Inferior parietal cortex (tissue), 1 donor: ENCODE measurements at regions not wholly inside any gene's neighbourhood (a gene's known extent, or its start where the extent isn't known, plus 50 kb on each side); places are given as distances from the start of the nearest gene placed in this dataset.

ENCODE experiments used
- DNase-seq: peaks from one replicate; pipeline ENCODE4 v3.0.0-alpha.2; 2016; ENCODE audit errors: extremely low spot score

DNA sequence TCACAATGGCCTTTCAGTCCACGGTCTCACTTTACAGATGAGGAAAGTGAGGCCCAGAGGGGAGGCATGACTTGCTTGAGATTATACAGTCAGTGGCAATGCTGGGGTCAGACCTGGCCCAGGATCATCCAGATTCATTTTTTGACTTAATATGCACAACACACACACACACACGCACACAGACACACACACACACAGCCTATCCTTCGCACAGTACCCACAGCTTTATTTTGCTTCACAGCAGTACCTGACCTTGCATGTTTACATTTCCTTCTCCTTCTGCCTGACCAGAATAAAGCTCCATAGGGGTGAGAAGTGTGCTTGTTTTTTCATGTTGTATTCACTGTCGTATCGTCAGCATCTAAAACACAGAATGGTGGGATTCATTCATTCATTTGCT is 79.8 kb downstream of the VEGFA start:
- no peak for DNase-seq

- DNase-seq: no peak
Observed at GRCh38 chr6:43848671-43849391, 78.8 kb downstream of the VEGFA start.

GRCh38 chr6:43847741-43848630 is 78.0 kb downstream of the VEGFA start:
- no peak for DNase-seq

DNA sequence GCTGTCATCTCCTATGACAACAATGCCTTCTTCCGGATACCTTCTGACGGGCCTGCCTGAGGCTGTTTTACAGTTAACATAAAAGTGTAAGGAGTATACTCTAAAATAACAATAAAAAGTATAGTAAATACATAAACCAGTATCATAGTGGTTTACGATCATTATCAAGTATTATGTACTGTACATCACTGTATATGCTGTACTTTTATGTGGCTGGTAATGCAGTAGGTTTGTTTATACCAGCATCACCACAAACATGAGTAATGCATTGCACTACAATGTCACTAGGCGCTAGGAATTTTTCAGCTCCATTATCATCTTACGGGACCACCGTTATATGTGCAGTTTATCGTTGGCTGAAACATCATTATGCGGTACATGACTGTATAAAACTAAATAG is 76.5 kb downstream of the VEGFA start:
- DNase-seq: no peak

DNA sequence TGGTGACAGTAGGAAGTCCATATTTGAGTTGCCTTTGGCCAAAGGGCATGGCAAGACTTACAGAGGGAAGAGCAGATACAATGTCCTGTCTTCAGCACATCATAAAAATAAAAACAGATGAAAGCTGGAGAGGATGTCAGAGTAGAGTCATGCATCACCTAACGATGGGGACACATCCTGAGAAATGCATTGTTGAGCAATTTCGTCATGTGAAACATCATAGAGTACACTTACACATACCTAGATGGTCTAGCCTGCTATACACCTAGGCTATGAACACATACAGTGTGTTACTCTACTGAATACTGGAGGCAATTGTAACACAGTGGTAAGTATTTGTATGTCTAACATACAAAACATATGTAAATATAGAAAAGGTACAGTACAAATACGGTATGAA is 75.6 kb downstream of the VEGFA start:
- no peak for DNase-seq

DNA sequence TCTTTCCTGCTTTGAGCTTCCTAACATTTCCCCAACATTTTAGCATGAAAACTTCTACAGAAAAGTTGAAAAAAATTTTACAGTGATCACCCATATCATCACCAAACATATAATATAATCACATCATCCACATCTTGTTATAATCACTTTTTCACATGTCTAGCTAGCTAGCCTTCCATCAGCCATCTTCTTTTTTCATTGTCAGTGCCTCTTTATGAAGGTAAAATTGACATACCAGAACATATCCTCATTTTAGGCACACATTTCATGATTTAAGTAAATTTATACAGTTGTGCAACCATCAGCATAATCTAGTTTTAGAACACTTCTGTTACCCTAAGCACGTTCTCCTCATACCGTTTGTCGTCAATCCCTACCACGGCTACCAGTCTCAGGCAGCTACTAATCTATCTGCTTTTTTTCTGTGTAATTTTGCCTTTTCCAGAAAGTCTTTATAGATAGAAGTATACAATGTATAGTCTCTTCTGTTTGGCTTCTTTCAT is 73.7 kb downstream of the VEGFA start:
- DNase-seq: no peak

DNA sequence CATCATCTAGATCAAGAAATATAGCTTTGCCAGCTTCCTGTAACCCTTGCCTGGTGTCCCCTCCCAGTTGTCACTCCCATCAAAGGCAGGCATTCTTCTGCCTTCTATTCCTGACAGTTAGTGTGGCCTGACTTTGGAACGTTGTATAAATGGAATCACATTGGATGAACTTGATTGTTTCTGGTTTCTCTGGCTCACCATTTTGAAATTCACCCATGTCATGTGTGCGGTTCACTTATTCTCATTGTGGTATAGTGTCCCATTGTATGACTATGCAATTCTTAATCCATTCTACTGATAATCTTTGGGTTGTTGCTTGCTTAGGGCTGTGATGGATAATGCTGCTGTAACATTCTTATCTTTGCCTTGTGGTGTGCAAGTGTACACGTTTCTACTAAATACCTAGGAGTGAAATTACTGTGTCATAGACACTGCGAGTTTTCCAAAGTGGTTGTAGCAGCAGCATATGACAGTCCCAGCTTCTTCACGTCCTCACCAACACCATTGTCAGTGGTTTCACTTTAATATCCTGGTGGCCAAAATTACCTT is 73.2 kb downstream of the VEGFA start:
- no peak for DNase-seq

- DNase-seq: no peak
Observed at GRCh38 chr6:43842231-43842794, 72.3 kb downstream of the VEGFA start.

DNA sequence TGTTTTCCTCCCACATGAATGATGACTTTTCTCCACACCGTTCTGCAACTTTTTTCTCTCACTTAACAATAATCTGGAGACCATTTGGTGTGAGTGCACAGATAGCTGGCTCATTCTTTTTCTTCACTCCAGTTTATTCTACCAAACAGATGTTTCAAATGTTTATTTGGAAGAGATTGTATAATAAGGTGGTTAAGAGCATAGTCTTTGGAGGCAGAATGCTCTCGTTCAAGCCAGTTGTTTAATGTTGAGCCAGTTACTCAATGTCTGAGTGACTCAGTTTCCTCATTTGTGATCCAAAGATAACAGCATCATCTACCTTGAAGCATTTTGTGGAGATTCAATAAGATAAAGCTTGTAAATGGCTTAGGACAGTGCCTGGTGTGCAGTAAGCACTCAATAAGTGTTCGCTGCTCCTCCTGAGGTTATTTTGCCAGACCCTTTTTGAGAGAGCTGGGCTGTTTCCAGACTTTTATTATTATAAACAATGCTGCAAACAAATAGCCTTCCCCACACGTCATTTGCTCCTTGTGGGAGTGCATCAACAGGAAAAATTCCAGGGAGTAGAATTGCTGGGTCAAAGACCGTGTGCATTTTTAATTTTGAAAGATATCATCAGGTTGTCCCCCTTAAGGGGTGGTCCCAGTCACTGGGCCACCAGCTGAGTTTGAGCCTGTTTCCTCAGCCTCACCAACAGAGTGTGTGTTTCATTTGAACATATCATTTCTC is 70.6 kb downstream of the VEGFA start:
- no peak for DNase-seq

DNA sequence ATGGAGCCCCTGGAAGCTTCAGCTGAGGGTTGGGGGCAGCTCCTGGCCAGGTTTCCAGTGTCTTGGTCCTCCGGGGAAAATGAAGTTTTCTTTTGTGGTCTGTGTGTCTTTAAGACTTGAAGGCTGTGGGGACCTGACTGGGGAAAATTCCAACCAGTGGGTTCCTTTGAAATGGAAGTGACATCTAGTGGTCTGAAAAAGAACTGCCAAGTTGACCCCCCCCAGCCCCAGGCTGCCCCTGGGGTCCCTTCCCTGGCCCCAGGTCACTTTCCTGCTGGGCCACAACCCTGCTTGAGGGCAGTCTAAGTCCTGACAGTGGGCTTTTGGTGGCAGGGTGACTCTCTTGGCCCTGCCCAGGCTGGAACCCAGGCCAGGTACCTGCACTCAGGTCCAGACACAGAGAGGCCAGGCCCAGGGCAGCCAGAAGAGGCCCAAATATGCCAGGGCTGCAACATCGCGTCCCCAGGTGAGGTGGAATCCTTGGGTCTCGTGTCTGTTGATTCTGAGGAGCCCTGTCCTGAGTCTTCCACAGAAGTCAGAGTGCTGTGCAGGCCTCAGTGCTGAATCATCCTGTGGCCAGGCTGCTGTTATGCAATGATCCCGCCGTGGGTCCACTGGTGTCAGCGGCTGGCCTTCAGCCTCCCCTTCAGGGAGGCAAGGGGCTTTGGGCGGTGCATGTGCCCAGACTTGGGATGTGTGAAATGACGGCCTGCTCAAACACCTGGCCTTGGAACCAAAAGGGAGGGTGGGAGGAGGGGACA is 68.4 kb downstream of the VEGFA start:
- DNase-seq: no peak

DNA sequence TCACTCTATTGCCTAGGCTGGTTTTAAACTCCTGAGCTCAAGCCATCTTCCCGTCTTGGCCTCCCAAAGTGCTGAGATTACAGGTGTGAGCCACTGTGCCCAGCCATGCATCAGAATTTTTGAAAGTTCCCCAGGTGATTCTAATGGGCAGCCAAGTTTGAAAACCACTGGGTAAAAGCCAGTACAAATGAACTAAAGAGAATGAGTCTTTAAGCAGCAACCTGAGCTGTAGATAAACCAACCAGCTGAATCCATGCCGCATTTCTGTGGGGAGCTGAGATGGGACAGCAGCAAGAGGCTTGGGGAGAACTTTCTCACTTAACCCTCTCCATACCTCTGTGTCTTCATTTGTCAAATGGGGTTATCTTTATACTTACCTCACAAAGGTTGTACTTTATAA is 67.5 kb downstream of the VEGFA start:
- no peak for DNase-seq

DNA sequence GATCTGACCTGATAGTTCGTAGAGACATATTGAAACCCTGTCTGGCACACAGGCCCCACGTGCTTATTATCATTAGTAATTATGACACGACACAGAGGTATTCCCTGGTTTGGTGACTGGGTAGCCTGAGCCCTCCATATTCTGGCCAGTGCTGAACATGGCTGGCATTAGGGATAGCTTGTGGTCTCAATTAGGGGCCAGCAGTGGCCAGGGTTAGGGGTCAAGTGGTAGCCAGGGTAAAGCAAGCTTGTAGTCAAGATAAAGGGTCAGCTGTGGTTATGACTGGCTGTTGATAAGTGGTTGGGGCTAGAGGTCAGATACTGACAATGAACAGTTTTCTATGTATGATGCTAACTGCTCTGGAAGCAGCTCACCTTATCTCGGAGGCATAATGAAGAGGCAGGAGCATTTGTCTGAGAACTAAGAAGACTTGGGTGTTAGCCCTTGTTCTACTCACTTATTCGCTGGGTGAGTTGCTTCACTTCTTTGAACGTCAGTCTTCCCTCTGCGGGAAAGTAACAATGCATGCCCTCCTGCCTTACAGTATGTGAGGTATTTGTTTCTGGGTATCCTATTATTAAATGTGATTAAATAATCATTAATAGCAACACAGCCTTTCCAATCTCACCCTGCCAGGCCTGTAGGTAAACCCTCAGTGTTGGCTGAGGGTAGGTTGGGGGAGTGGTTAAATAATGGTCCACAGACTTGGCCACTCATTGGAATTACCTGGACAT is 66.7 kb downstream of the VEGFA start:
- no peak for DNase-seq
